H1 (cell line): ENCODE measurements at regions not wholly inside any gene's neighbourhood (a gene's known extent, or its start where the extent isn't known, plus 50 kb on each side); places are given as distances from the start of the nearest gene placed in this dataset.

Experiments used
- ATF2 ChIP-seq: IDR thresholded peaks from 2 replicates; pipeline ENCODE4 v1.6.1; 2012; ENCODE audit warnings: low read length, inconsistent platforms
- ATF3 ChIP-seq: IDR thresholded peaks from 2 replicates; pipeline ENCODE4 v1.6.1; 2011; ENCODE audit warnings: low read depth, mild to moderate bottlenecking, low read length; ENCODE audit not compliant: insufficient read depth
- BACH1 ChIP-seq: IDR thresholded peaks from 2 replicates; pipeline ENCODE4 v1.6.1; 2012; ENCODE audit warnings: low read length, improper control_type of control experiment
- CEBPB ChIP-seq: IDR thresholded peaks from 2 replicates; pipeline ENCODE4 v1.6.1; 2012; ENCODE audit warnings: low read depth, low read length
- CTCF ChIP-seq, 3 experiments: IDR thresholded peaks; 1 replicate in 2 of 3; 2 replicates in 1 of 3; pipeline versions ENCODE4 v1.5.1 to v1.6.1; 2011; ENCODE audit warnings: low read length in 3 of 3, mild to moderate bottlenecking in 3 of 3, inconsistent platforms in 2 of 3, low read depth in 1 of 3, moderate library complexity in 1 of 3; ENCODE audit not compliant: insufficient read depth in 1 of 3; ENCODE audit errors: control extremely low read depth in 1 of 3
- GABPA ChIP-seq: IDR thresholded peaks from 2 replicates; pipeline ENCODE4 v1.6.1; 2011; ENCODE audit warnings: mild to moderate bottlenecking, low read length, moderate library complexity, borderline replicate concordance; ENCODE audit not compliant: insufficient read depth
- KDM1A ChIP-seq: fragments of 200-600, 300-600 bp; sonication (generic); IDR thresholded peaks from 2 replicates; pipeline ENCODE4 v1.7.1; 2016; ENCODE audit warnings: mild to moderate bottlenecking, low read length, borderline replicate concordance
- POLR2A ChIP-seq, 2 experiments: IDR thresholded peaks; 1 replicate in 1 of 2; 2 replicates in 1 of 2; pipeline ENCODE4 v1.6.1; 2011; ENCODE audit warnings: low read depth in 2 of 2, low read length in 2 of 2, mild to moderate bottlenecking in 2 of 2; ENCODE audit errors: control extremely low read depth in 1 of 2
- RAD21 ChIP-seq, 2 experiments: IDR thresholded peaks in 1 of 2; conservative IDR thresholded peaks in 1 of 2; 2 replicates each; pipeline ENCODE4 v1.6.1; 2011; ENCODE audit warnings: low read depth in 2 of 2, low read length in 2 of 2, improper control_type of control experiment in 1 of 2, inconsistent platforms in 1 of 2, mild to moderate bottlenecking in 1 of 2, moderate library complexity in 1 of 2
- RNF2 ChIP-seq: fragments of 200-900, 300-1000 bp; sonication (generic); IDR thresholded peaks from 2 replicates; pipeline ENCODE4 v1.7.1; 2016; ENCODE audit warnings: borderline replicate concordance, low read depth, mild to moderate bottlenecking, antibody characterized with exemption, low read length; ENCODE audit not compliant: poor library complexity, severe bottlenecking; ENCODE audit errors: missing control alignments
- SIN3A ChIP-seq, 2 experiments: IDR thresholded peaks in 1 of 2; conservative IDR thresholded peaks in 1 of 2; 2 replicates each; pipeline ENCODE4 v1.6.1; 2011 to 2012; ENCODE audit warnings: low read length in 2 of 2, improper control_type of control experiment in 1 of 2, low read depth in 1 of 2, mild to moderate bottlenecking in 1 of 2
- SRF ChIP-seq: IDR thresholded peaks from 2 replicates; pipeline ENCODE4 v1.6.1; 2011; ENCODE audit warnings: mild to moderate bottlenecking, low read depth, low read length, moderate library complexity
- TF ChIP-seq, protein P1 (sequence below): IDR thresholded peaks from 2 replicates; pipeline ENCODE4 v1.6.1; 2011; ENCODE audit warnings: low read length, improper control_type of control experiment
- TF ChIP-seq, protein P2 (sequence below): IDR thresholded peaks from 2 replicates; pipeline ENCODE4 v1.6.1; 2012; ENCODE audit warnings: inconsistent platforms

GRCh38 chr2:67515538-67515937 lies 118.4 kb downstream of the ETAA1 start:
- no peak for TF ChIP-seq RNF2
- TF ChIP-seq KDM1A: no peak
- no peak for TF ChIP-seq ATF2
- TF ChIP-seq POLR2A (IDR thresholded peaks at IDR 0.05; ENCODE audit: control extremely low read depth in 1 of 2, low read depth in 2 of 2, low read length in 2 of 2): no peak
- TF ChIP-seq CTCF (IDR thresholded peaks at IDR 0.05; ENCODE audit: control extremely low read depth in 1 of 3, insufficient read depth in 1 of 3, low read depth in 1 of 3, low read length in 3 of 3): no peak
- TF ChIP-seq CEBPB: no peak
- TF ChIP-seq SIN3A (conservative IDR thresholded peaks at IDR 0.05 in 1 of 2, IDR thresholded peaks at IDR 0.05 in 1 of 2; ENCODE audit: low read depth in 1 of 2, low read length in 2 of 2): no peak
- no peak for TF ChIP-seq ATF3
- TF ChIP-seq SRF: no peak
- TF ChIP-seq, protein P1, sequence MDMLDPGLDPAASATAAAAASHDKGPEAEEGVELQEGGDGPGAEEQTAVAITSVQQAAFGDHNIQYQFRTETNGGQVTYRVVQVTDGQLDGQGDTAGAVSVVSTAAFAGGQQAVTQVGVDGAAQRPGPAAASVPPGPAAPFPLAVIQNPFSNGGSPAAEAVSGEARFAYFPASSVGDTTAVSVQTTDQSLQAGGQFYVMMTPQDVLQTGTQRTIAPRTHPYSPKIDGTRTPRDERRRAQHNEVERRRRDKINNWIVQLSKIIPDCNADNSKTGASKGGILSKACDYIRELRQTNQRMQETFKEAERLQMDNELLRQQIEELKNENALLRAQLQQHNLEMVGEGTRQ: no peak
- TF ChIP-seq GABPA: no peak
- TF ChIP-seq, protein P2, sequence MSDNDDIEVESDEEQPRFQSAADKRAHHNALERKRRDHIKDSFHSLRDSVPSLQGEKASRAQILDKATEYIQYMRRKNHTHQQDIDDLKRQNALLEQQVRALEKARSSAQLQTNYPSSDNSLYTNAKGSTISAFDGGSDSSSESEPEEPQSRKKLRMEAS: no peak
- TF ChIP-seq BACH1: no peak
- TF ChIP-seq RAD21 (IDR thresholded peaks at IDR 0.05 in 1 of 2, conservative IDR thresholded peaks at IDR 0.05 in 1 of 2; ENCODE audit: low read depth in 2 of 2, low read length in 2 of 2): no peak
